Astrocyte of the hippocampus (primary cell): ENCODE measurements at regions not wholly inside any gene's neighbourhood (a gene's known extent, or its start where the extent isn't known, plus 50 kb on each side); places are given as distances from the start of the nearest gene placed in this dataset.
A peak's percentile ranks its signal among the peaks of the same experiment; 100 is the strongest.
"Not testable (repeated sequence)": the region's sequence is repeated elsewhere in the genome, so short reads cannot be mapped to it uniquely, and the experiment has no call there.

Experiments used
- DNase-seq: peaks from one replicate; pipeline ENCODE4 v3.0.0; 2011; ENCODE audit warnings: low read depth, low spot score

DNA sequence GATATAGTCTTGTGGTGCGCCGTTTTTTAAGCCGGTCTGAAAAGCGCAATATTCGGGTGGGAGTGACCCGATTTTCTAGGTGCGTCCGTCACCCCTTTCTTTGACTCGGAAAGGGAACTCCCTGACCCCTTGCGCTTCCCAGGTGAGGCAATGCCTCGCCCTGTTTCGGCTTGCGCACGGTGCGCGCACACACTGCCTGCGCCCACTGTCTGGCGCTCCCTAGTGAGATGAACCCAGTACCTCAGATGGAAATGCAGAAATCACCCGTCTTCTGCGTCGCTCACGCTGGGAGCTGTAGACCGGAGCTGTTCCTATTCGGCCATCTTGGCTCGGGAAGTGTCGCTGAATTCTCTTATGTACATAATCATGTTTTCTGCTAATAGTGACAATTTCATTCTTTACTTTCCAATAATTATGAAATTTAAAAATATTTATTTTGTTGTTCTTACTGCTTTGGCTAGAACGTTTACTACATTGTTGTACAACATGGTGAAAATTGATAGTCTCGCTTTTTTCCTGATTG, 61.2 kb upstream of the MINDY3 start:
- DNase-seq, result not testable (repeated sequence)

- no peak for DNase-seq
Observed at GRCh38 chr10:15931376-15931775, 71.1 kb upstream of the MINDY3 start.

DNA sequence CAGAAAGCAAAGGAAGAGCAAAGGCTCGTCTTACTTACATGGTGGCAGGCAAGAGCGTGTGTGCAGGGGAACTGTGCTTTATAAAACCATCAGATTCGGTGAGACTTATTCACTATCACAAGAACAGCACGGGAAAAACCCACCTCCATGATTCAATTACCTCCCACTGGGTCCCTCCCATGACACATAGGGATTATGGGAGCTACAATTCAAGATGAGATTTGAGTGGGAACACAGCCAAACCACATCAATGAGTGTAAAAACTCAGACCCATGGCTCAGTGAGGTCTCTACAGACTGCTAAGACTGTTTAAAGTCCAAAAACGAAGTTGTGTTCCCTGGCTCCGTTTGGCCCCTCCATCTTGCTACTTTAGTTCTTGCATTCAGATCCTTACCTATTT, 79.2 kb upstream of the MINDY3 start:
- DNase-seq, result peak; percentile 19

- DNase-seq, result no peak
Observed at GRCh38 chr10:15943426-15943825, 83.1 kb upstream of the MINDY3 start.

- DNase-seq, result no peak
Observed at GRCh38 chr10:15954188-15954587, 93.9 kb upstream of the MINDY3 start.

DNA sequence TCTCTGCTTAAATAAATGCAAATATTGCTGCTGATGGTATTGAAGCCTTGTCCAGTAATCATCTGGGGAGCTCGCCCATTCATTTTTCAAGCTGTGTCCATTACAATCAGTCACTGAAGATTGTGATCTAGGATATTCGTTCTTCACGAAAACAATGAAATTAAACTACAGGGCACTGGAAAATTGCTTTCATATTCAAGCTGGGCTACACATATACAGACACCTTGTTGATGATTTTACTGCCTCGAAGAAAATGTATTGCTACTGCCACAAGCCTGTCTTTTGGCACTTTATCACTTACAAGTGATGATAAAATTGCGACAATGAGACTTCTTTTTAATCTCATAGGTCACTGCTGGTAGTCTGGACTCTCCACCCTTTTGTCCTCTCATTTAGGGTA, 100.0 kb upstream of the MINDY3 start:
- no peak for DNase-seq

DNA sequence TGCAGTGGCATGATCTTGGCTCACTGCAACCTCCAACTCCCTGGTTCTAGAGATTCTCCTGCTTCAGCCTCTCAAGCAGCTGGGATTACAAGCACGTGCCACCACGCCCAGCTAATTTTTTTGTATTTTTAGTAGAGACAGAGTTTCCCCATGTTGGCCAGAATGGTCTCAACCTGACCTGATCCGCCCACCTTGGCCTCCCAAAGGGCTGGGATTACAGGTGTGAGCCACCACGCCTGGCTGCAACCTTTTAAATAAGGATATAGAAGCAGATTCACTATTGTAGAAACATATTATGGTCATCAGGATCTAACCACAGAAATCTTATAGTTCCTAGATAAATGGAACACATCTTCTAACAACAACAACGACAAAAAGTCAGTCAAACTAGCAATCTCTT, 112.4 kb upstream of the MINDY3 start:
- not testable (repeated sequence) for DNase-seq

GRCh38 chr10:15985690-15986089, 125.4 kb upstream of the MINDY3 start:
- DNase-seq, result no peak

GRCh38 chr10:15990535-15991129, 130.3 kb upstream of the MINDY3 start:
- DNase-seq, result no peak

GRCh38 chr10:15997313-15997712, 137.0 kb upstream of the MINDY3 start:
- no peak for DNase-seq

DNA sequence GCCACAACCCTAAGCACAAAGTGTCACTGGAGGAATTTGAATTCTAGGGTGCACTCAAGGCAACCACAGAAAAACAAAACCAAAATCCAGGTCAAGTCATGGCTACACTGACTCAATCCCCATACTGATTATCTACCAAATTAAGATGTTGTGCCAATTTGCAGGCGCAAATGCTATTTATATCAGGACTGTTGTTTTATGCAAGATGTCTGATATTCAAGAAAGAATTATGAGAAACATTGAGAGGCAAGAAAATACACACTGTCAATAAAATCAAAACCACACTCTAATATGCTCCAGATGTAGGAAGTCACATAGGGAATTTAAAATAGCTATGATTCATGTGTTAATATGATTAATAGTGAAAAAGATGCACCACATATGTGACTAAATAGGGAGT, 141.3 kb upstream of the MINDY3 start:
- no peak for DNase-seq

GRCh38 chr10:16009785-16010184, 149.5 kb upstream of the MINDY3 start:
- DNase-seq, result no peak

DNA sequence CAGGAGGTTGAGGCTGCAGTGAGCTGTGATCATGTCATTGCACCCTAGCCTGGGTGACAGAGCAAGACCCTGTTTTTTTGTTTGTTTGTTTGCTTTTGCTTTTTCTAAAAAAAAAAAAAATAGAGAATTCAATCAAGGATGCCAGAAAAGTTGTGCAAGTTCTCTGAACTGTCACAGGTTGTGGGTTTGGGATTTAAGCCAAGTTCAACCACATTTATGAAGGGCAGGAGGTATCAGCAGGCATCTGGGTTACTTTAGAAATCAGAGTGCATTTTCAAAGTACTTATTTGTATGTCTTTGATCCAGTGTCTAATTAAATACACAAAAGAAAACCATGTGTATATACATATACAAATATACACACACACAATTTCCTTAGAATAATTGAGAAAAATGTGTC, 151.2 kb upstream of the MINDY3 start:
- DNase-seq, result no peak

DNA sequence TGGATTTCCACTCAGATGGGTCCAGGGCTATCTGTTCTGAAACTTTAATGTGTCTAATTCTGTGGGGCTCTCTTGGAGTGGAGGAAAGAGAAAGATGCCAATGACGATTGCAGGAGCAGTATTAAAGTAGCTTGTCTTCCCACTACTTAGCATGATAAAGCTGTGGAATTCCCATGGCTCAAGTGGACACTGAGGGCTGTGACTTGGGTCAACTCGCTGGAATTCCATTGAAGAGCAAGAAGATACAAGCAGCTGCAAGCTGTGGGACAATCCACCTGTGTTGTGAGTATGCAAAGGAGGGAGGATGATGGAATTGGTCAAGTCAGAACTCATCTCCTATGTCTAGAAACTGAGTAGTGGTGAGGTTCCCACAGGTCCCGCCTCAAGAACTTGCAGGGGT, 154.2 kb upstream of the MINDY3 start:
- no peak for DNase-seq

DNA sequence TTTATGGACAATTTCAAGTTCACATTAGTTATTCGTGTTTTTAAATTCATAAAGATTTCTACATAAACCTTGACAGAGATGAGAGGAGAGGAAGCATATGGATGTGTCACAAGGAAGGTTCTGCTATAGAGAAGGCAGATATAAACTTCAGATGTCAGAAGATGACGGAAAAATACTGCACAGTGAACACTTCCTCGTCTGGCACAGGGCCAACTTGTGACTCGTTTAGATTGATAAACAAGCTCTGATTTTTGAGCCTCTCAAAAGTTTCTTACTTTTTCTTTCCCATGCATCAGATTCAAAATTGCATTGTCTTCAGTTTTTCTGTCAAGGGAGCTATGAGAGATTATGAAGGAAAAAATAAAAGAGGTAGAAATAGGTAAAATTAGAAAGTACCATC, 156.4 kb upstream of the MINDY3 start:
- no peak for DNase-seq

DNA sequence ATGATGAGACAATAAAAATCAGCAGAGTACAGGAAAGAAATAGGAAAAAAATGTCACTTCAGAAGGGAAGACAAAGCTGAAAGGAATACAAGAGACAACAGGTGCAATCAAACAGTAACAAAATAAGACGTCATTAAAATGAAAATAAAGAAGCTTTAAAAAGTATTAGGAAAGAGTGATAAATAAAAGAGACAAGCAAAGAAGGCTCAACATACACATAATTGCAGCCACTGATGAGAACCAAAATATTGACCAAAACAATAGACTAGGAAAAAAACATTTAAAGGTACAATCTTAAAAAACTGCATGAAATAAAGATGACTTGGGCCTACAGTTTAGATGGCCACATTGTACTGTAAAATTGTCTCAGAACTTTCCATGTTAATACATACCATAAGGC, 160.5 kb upstream of the MINDY3 start:
- DNase-seq, result no peak

- DNase-seq, result not testable (repeated sequence)
Observed at GRCh38 chr10:16026832-16027231, 166.5 kb upstream of the MINDY3 start.

- DNase-seq, result no peak
Observed at GRCh38 chr10:16030562-16030961, 170.3 kb upstream of the MINDY3 start.

DNA sequence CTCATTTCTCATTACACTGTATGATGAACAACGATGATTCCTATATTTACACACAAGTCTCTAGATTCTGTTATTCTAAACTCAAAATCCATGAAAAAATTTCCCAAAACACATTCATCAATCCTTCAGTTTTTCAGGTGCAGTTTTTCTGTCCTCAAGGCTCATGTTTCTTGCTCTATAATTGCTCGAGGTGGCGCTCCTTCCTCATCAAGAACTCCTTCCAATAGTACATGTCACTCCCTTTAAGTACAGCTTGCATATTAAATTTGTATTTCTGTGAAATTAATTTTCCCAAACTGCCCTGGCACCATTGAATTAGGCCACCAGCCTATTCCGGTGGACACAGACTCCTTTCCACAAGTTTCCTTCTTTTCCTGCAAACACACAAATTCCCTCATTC, 188.7 kb upstream of the MINDY3 start:
- DNase-seq, result no peak

DNA sequence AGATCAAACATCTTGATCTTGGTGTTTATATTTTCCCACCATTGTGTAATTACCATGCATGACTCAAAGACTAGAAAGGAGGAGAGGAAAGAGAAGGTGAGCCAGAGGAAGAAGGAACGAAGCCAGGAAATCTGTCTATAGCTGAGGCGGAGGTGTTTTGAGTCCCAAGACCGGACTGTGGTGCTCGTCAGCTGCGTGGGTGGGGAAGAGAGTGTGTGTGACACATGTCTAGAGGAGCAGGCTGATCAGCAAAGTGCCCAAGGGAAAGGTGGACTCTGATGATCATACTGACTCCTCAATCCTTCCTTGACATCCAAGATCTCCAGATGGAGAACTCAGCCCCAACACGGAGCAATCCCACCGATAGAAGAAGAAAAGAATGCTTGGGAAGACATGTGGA, 189.5 kb upstream of the MINDY3 start:
- no peak for DNase-seq

DNA sequence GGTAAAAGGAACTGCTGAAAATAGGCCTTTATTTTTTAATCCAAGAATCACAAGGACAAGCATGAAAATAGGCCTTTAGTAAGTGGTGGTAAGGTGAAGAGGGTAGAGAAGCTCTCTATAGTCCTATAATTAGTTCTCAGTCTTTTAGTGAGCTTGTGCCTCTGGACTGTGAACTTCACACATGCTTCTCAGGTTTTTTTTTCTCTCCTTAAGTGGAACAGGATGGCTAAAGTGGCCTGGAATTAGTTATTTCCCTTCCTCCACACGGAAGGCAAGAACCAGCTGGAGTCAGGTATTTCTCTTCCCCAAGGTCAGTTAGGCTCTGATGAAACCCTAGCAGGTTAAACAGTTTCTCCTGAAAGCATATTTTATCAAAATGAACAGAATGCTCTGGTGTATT, 203.0 kb upstream of the MINDY3 start:
- DNase-seq, result no peak

DNA sequence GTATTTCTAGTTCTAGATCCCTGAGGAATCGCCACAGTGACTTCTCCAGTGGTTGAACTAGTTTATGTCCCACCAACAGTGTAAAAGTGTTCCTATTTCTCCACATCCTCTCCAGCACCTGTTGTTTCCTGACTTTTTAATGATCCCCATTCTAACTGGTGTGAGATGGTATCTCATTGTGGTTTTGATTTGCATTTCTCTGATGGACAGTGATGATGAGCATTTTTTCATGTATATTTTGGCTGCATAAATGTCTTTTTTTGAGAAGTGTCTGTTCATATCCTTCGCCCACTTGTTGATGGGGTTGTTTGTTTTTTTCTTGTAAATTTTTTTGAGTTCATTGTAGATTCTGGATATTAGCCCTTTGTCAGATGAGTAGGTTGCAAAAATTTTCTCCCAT, 223.2 kb upstream of the MINDY3 start:
- DNase-seq, result not testable (repeated sequence)

DNA sequence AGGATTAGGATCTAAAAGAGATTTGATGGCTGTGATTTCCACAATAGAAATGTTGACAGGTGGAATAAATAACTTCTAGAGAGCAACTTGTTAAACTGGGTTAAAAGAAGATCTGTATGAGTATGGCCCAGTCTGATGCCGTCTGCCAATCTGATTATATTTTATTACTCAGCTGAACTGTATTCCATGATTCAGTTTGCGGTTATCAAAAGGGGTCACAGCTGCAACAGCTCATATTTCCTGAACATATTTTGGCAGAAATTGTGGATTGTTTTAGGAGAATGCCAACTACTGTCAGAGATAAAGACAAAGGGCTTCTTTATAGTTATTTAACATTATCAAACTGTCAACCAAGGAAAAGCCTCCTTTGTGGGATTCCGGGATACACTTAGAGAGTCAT, 244.8 kb upstream of the MINDY3 start:
- DNase-seq, result no peak
